Tibial artery (tissue), 4 donors: ENCODE measurements at regions not wholly inside any gene's neighbourhood (a gene's known extent, or its start where the extent isn't known, plus 50 kb on each side); places are given as distances from the start of the nearest gene placed in this dataset.

Experiments
- DNase-seq, 2 donors: peaks; one replicate each; pipeline ENCODE4 v3.0.0-alpha.2; 2019
- H3K27ac ChIP-seq, 2 donors: fragments of 200-600 bp; sonication (generic) in 1 of 2; 1 replicate in 1 of 2; 2 replicates in 1 of 2; pipeline ENCODE4 v1.5.1; 2018 to 2019; ENCODE audit warnings: mild to moderate bottlenecking in 1 of 2
- H3K27me3 ChIP-seq, 2 donors: fragments of 200-600 bp; sonication (generic) in 1 of 2; one replicate each; pipeline versions ENCODE4 v1.5.1 to v1.6.0; 2016 to 2019
- H3K36me3 ChIP-seq, 3 donors: fragments of 200-600 bp; sonication (generic) in 2 of 3; one replicate each; pipeline ENCODE4 v1.5.1; 2016 to 2019; ENCODE audit warnings: mild to moderate bottlenecking in 2 of 3
- H3K4me1 ChIP-seq, 4 donors: fragments of 200-600 bp; sonication (generic) in 2 of 4; 1 replicate in 3 of 4; 2 replicates in 1 of 4; pipeline ENCODE4 v1.5.1; 2016 to 2019
- H3K4me3 ChIP-seq, 2 donors: fragments of 200-600 bp; sonication (generic) in 1 of 2; 1 replicate in 1 of 2; 2 replicates in 1 of 2; pipeline ENCODE4 v1.5.1; 2018 to 2019; ENCODE audit warnings: mild to moderate bottlenecking in 2 of 2
- H3K9me3 ChIP-seq, 3 donors: fragments of 200-600 bp; sonication (generic) in 1 of 3; one replicate each; pipeline ENCODE4 v1.5.1; 2016 to 2019
- intact Hi-C: fragments of 100-400 bp; cut with DNase I; formaldehyde crosslinking; loops from one replicate; pipeline ENCODE4 v1.15.0; 2023; ENCODE audit warnings: low total_unique reads
- TF ChIP-seq, protein P1 (sequence below), 2 experiments: fragments of 200-600 bp in 1 of 2; fragments of 450-650 bp in 1 of 2; IDR thresholded peaks; one replicate each; pipeline ENCODE4 v1.5.1; 2017 to 2019; ENCODE audit warnings: antibody characterized with exemption in 2 of 2, mild to moderate bottlenecking in 1 of 2, moderate library complexity in 1 of 2

DNA sequence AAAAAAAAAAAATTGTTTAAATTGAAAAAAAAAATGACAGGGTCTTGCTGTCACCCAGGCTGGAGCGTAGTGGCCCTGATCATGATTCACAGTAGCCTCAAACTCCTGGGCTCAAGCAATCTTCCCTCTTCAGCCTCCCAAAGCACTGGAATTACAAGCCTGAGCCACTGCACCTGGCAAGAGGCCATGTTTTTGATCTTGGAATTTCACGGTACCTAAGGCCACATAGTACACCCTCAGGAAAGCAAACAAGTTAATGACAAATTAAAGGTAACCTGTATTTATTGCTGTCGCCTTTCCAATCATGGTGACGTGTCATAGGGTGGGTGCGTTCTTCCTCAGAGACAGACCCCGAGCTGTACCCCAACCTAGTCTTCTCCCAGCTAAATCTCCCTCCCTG, 79.2 kb downstream of the LINC00237 start:
- intact Hi-C loops, result no loop called here
- H3K27me3 ChIP-seq, result peaks cover 0 to 5% of the 10 kb centered on the region in 2 donors
- DNase-seq, result no peak
- TF ChIP-seq, protein P1, sequence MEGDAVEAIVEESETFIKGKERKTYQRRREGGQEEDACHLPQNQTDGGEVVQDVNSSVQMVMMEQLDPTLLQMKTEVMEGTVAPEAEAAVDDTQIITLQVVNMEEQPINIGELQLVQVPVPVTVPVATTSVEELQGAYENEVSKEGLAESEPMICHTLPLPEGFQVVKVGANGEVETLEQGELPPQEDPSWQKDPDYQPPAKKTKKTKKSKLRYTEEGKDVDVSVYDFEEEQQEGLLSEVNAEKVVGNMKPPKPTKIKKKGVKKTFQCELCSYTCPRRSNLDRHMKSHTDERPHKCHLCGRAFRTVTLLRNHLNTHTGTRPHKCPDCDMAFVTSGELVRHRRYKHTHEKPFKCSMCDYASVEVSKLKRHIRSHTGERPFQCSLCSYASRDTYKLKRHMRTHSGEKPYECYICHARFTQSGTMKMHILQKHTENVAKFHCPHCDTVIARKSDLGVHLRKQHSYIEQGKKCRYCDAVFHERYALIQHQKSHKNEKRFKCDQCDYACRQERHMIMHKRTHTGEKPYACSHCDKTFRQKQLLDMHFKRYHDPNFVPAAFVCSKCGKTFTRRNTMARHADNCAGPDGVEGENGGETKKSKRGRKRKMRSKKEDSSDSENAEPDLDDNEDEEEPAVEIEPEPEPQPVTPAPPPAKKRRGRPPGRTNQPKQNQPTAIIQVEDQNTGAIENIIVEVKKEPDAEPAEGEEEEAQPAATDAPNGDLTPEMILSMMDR (IDR thresholded peaks at IDR 0.05), result no peak
- no peaks in the 10 kb centered on the region for H3K9me3 ChIP-seq
- H3K27ac ChIP-seq, result no peak overlapping the region
- no peaks in the 10 kb centered on the region for H3K36me3 ChIP-seq
- H3K4me3 ChIP-seq, result no peak overlapping the region
- no peaks in the 10 kb centered on the region for H3K4me1 ChIP-seq

DNA sequence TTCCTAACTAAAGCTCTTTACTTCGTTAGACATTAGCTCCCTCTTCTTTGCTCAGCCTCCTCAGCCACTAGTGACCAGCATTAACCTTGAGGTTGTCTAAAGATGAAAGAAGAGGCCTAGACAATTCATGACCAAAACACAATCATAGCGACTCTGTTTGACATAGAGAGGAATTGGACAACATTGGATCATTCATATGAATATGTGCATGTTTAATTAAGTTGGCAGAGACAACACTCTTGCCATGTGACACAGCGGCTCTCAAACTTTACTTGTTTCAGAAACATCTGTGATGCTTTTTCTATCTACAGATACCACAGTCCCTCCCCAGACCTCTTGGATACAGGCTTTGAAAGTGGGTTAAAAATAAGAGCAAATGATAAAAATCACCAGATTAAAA, 81.7 kb downstream of the LINC00237 start:
- no peak overlapping the region for H3K27ac ChIP-seq
- H3K4me1 ChIP-seq, result peaks cover 0 to 6% (median 2%) of the 10 kb centered on the region in 4 donors
- H3K9me3 ChIP-seq, result no peaks in the 10 kb centered on the region
- intact Hi-C loops, result no loop called here
- H3K36me3 ChIP-seq, result no peaks in the 10 kb centered on the region
- no peak for DNase-seq
- no peak overlapping the region for H3K4me3 ChIP-seq
- peaks cover 0 to 15% of the 10 kb centered on the region in 2 donors for H3K27me3 ChIP-seq
- TF ChIP-seq, protein P1 (IDR thresholded peaks at IDR 0.05), result no peak

DNA sequence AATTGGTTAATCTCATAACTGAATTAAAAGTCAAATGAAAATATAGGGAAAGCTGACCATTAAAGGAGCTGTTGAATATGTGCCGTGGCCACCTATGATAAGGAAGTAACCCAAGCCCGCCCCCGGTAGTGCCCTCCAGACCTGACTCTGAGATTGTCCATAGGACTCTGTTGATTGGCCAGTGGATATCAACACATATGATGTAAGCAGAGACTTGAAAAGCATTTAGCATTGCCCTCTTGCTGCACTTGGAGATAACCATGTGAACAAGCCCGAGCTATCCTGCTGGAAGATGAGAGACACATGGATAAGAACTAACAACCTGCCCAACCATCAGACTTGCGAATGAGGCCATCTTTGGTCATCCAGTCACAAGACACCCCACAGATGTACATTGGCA, 83.2 kb downstream of the LINC00237 start:
- DNase-seq, result no peak
- intact Hi-C loops, result no loop called here
- no peak overlapping the region for H3K27ac ChIP-seq
- H3K9me3 ChIP-seq, result no peaks in the 10 kb centered on the region
- TF ChIP-seq, protein P1 (IDR thresholded peaks at IDR 0.05), result no peak
- peaks cover 0 to 6% (median 2%) of the 10 kb centered on the region in 4 donors for H3K4me1 ChIP-seq
- no peaks in the 10 kb centered on the region for H3K36me3 ChIP-seq
- peaks cover 0 to 20% of the 10 kb centered on the region in 2 donors for H3K27me3 ChIP-seq
- no peak overlapping the region for H3K4me3 ChIP-seq

DNA sequence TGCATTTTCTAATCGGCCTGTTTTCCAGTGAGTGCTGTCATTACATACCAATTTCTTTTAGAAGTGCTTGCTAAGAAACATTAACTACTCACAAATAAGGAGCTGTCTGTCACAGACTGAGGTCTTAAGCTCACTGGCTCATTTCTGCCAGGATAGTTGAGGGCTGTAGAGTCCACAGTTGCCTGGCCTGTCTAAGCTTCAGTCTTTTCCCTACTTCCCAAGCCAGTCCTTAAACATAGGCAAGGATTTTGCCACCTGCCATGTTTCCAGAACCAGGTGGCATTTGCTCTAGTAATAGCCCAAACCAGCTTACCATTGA, 84.7 kb downstream of the LINC00237 start:
- no peak overlapping the region for H3K27ac ChIP-seq
- intact Hi-C loops, result no loop called here
- no peak overlapping the region for H3K4me3 ChIP-seq
- H3K36me3 ChIP-seq, result no peaks in the 10 kb centered on the region
- peaks cover 0 to 20% of the 10 kb centered on the region in 2 donors for H3K27me3 ChIP-seq
- no peak for DNase-seq
- H3K4me1 ChIP-seq, result peaks cover 0 to 6% (median 2%) of the 10 kb centered on the region in 4 donors
- no peaks in the 10 kb centered on the region for H3K9me3 ChIP-seq
- TF ChIP-seq, protein P1 (IDR thresholded peaks at IDR 0.05), result no peak

DNA sequence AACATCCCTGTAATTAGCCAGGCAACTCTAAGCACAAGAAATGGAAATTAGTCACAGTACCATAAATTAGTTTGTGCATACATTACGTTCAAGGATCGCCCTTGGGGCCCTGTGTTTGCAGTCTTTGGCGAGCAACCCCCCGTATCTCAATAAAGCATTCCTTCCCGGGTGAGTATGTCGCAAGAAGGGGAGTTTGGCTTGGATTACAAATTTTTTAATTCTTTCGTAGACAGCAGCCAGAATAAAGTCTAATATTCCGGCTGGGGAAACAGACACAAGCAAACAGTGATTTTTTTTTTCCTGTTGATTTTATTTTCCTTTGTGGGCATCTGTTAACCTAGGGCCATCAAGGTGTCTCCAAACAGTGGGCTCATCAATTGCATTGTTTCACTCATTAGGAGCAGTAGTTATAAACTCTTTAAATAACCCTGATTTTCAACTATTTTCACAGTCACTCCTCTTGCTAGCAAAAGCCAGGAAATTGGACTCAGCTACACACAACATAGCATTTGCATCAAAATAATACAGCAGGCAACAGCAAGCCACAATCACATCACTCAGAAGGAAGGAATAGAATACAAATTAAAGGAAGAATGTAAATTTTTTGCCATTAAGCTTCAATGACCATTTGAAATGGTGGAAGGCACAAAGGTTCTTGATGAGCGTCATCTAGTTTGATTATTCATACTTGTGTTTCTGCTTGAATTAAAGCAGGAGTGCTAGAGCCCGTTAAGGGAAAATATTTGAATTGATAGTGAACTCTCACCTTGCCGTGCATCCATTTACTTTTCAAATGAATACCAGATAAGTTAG, 85.3 kb downstream of the LINC00237 start:
- H3K4me1 ChIP-seq, result peaks cover 0 to 6% (median 2%) of the 10 kb centered on the region in 4 donors
- H3K36me3 ChIP-seq, result no peaks in the 10 kb centered on the region
- intact Hi-C loops, result no loop called here
- H3K27ac ChIP-seq, result no peak overlapping the region
- H3K4me3 ChIP-seq, result no peak overlapping the region
- no peaks in the 10 kb centered on the region for H3K9me3 ChIP-seq
- no peak for DNase-seq
- TF ChIP-seq, protein P1 (IDR thresholded peaks at IDR 0.05), result no peak
- peaks cover 0 to 20% of the 10 kb centered on the region in 2 donors for H3K27me3 ChIP-seq
